ENCODE measurements at regions not wholly inside any gene's neighbourhood (a gene's known extent, or its start where the extent isn't known, plus 50 kb on each side); places are given as distances from the start of the nearest gene placed in this dataset.

DNA sequence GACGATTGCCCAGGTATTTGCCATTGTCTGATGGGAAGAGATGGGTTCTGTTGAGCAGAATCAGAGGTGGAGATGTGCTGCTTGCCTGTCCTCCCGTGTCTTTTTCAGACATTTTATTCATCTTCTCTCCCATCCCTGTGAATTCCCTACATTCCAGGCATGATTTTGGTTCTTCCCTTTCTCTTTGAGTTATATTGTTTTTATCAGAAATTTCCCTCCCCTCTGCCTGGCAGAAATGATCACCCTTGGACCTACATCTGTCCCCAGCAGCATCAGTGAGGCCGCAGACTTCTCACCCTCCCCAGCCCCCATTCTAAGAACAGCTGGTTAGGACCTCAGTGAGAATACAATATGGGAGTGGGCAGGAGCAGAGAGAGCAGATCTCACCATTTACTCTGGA is 640.2 kb downstream of the CCDC171 start:
- Histone ChIP-seq H3K14ac (ENCODE audit: insufficient read depth, low read length) (no peak overlapping the region), H3K23me2 (ENCODE audit: insufficient read length, low read depth, low read length, poor library complexity, severe bottlenecking) (no peaks in the 10 kb centered on the region), H3K9ac (ENCODE audit: extremely low read depth, insufficient read length, low read length) (no peak overlapping the region), H3K56ac (ENCODE audit: insufficient read length, low read depth, low read length) (no peak overlapping the region), H4K5ac (ENCODE audit: insufficient read length, low read depth, low read length) (no peak overlapping the region), H3K27ac (ENCODE audit: insufficient read length, low read depth, low read length) (no peak overlapping the region), H2BK20ac (ENCODE audit: low read depth, low read length, poor library complexity, severe bottlenecking) (no peak overlapping the region), H3K4me2 (ENCODE audit: insufficient read depth, insufficient read length, low read length) (no peak overlapping the region), H2AFZ (ENCODE audit: low read length) (no peak overlapping the region), H3K27me3 (ENCODE audit: insufficient read depth, low read length) (peaks cover 2% of the 10 kb centered on the region; the same call in 1 of the 2 replicates), H3K79me1 (ENCODE audit: insufficient read depth, low read depth, low read length, poor library complexity, severe bottlenecking) (no peaks in the 10 kb centered on the region), H2BK5ac (ENCODE audit: insufficient read length, low read length) (no peak overlapping the region), H3K79me2 (ENCODE audit: insufficient read depth, low read length) (no peaks in the 10 kb centered on the region), H4K20me1 (ENCODE audit: control insufficient read depth, insufficient read depth, insufficient read length) (no peaks in the 10 kb centered on the region), H2BK12ac (ENCODE audit: insufficient read length, low read depth, low read length) (no peak overlapping the region), H3K9me3 (ENCODE audit: control insufficient read depth, low read depth, low read length) (no peaks in the 10 kb centered on the region), H2AK5ac (ENCODE audit: insufficient read length, low read length) (no peak overlapping the region), H4K91ac (ENCODE audit: insufficient read length, low read depth, low read length) (no peak overlapping the region), H3K18ac (ENCODE audit: insufficient read length, low read depth, low read length) (no peak overlapping the region), H3K4ac (ENCODE audit: low read depth, low read length) (no peak overlapping the region), H2BK120ac (ENCODE audit: low read depth, low read length, poor library complexity, severe bottlenecking) (no peak overlapping the region), H3T11ph (ENCODE audit: low read length) (no peak overlapping the region), H2BK15ac (ENCODE audit: low read depth, low read length) (no peak overlapping the region), H3K4me1 (ENCODE audit: insufficient read depth, low read length) (no peaks in the 10 kb centered on the region; the same call in 1 of the 2 replicates), H3K23ac (ENCODE audit: insufficient read length, low read depth, low read length) (no peak overlapping the region), H4K8ac (replicated peaks; ENCODE audit: insufficient read length, low read depth, low read length) (no peak overlapping the region)
- Mint-ChIP-seq H3K27ac (peak overlapping the region in 1 of 3 experiments; percentile 44; a peak in 1 of 7 replicates), H3K4me3 (no peak overlapping the region), H3K4me1 (peaks cover 18% of the 10 kb centered on the region in 2 experiments), H3K36me3 (ENCODE audit: insufficient read depth in 1 of 3, low read depth in 3 of 3) (peaks cover 0 to 12% (median 2%) of the 10 kb centered on the region in 3 experiments; a peak in 5 of 7 replicates), H3K9me3 (peaks cover 12% of the 10 kb centered on the region in 2 experiments), H3K27me3 (ENCODE audit: low read depth) (no peaks in the 10 kb centered on the region)
- no peak for DNase-seq
- no CpG with 5 or more reads among the region's 3 CpGs for WGBS (ENCODE audit: extremely low coverage, insufficient read length, low lambda C conversion rate)
- TF ChIP-seq, protein P1, sequence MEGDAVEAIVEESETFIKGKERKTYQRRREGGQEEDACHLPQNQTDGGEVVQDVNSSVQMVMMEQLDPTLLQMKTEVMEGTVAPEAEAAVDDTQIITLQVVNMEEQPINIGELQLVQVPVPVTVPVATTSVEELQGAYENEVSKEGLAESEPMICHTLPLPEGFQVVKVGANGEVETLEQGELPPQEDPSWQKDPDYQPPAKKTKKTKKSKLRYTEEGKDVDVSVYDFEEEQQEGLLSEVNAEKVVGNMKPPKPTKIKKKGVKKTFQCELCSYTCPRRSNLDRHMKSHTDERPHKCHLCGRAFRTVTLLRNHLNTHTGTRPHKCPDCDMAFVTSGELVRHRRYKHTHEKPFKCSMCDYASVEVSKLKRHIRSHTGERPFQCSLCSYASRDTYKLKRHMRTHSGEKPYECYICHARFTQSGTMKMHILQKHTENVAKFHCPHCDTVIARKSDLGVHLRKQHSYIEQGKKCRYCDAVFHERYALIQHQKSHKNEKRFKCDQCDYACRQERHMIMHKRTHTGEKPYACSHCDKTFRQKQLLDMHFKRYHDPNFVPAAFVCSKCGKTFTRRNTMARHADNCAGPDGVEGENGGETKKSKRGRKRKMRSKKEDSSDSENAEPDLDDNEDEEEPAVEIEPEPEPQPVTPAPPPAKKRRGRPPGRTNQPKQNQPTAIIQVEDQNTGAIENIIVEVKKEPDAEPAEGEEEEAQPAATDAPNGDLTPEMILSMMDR (conservative IDR thresholded peaks at IDR 0.05): no peak
